Retinal pigment epithelial cell (primary cell): ENCODE measurements at regions not wholly inside any gene's neighbourhood (a gene's known extent, or its start where the extent isn't known, plus 50 kb on each side); places are given as distances from the start of the nearest gene placed in this dataset.

Source experiments
- DNase-seq: peaks from one replicate; pipeline ENCODE4 v3.0.0-alpha.2; 2010; ENCODE audit warnings: low read depth
- H3K4me3 ChIP-seq: 2 replicates; pipeline ENCODE4 v1.5.1; 2011; ENCODE audit warnings: mild to moderate bottlenecking, low read length, control low read depth, moderate library complexity
- CTCF ChIP-seq: conservative IDR thresholded peaks from 2 replicates; pipeline ENCODE4 v1.5.1; 2011; ENCODE audit warnings: low read depth, low read length, control low read depth, inconsistent platforms

GRCh38 chr5:111606194-111606593 is 93.9 kb upstream of the STARD4 start:
- no peak overlapping the region for H3K4me3 ChIP-seq
- TF ChIP-seq CTCF = no peak
- no peak for DNase-seq

- no peak overlapping the region for H3K4me3 ChIP-seq
- no peak for TF ChIP-seq CTCF
- peak; percentile 9 for DNase-seq
These were observed 91.1 kb upstream of the STARD4 start for GRCh38 chr5:111603446-111603827.

GRCh38 chr5:111602817-111603445 is 90.6 kb upstream of the STARD4 start:
- H3K4me3 ChIP-seq = no peak overlapping the region
- DNase-seq = no peak
- no peak for TF ChIP-seq CTCF

- no peak overlapping the region for H3K4me3 ChIP-seq
- no peak for TF ChIP-seq CTCF
- no peak for DNase-seq
These were observed 86.7 kb upstream of the STARD4 start for GRCh38 chr5:111598996-111599395.

GRCh38 chr5:111597491-111597890 is 85.2 kb upstream of the STARD4 start:
- no peak for DNase-seq
- TF ChIP-seq CTCF = no peak
- no peak overlapping the region for H3K4me3 ChIP-seq

GRCh38 chr5:111596705-111597104 is 84.4 kb upstream of the STARD4 start:
- H3K4me3 ChIP-seq = no peak overlapping the region
- DNase-seq = no peak
- TF ChIP-seq CTCF = no peak

- no peak for DNase-seq
- no peak for TF ChIP-seq CTCF
- H3K4me3 ChIP-seq = no peak overlapping the region
These were observed 83.1 kb upstream of the STARD4 start for GRCh38 chr5:111595425-111595824.
